WTC11 (cell line): ENCODE measurements at regions not wholly inside any gene's neighbourhood (a gene's known extent, or its start where the extent isn't known, plus 50 kb on each side); places are given as distances from the start of the nearest gene placed in this dataset.

Experiments
- CREB1 ChIP-seq: sonication (generic); formaldehyde crosslinking; IDR thresholded peaks from 2 replicates; pipeline ENCODE4 v1.8.0; 2023; ENCODE audit warnings: mild to moderate bottlenecking, missing genetic modification reagents
- ELF4 ChIP-seq: sonication (generic); formaldehyde crosslinking; IDR thresholded peaks from 2 replicates; pipeline ENCODE4 v1.8.1; 2022; ENCODE audit warnings: low read depth, mild to moderate bottlenecking, moderate library complexity, missing genetic modification reagents
- FOXJ3 ChIP-seq: sonication (generic); formaldehyde crosslinking; IDR thresholded peaks from 2 replicates; pipeline ENCODE4 v1.9.0; 2021; ENCODE audit warnings: missing genetic modification reagents, mild to moderate bottlenecking, borderline replicate concordance
- JUN ChIP-seq: sonication (generic); formaldehyde crosslinking; IDR thresholded peaks from 2 replicates; pipeline ENCODE4 v1.8.0; 2023; ENCODE audit warnings: mild to moderate bottlenecking, missing genetic modification reagents
- SP1 ChIP-seq: sonication (generic); formaldehyde crosslinking; conservative IDR thresholded peaks from 2 replicates; pipeline ENCODE4 v1.8.1; 2022; ENCODE audit warnings: missing genetic modification reagents
- TCF7 ChIP-seq: sonication (generic); formaldehyde crosslinking; IDR thresholded peaks from 2 replicates; pipeline ENCODE4 v1.8.0; 2022; ENCODE audit warnings: mild to moderate bottlenecking, low read depth, missing genetic modification reagents, moderate library complexity
- TEAD4 ChIP-seq: sonication (generic); formaldehyde crosslinking; IDR thresholded peaks from 2 replicates; pipeline ENCODE4 v1.8.0; 2022; ENCODE audit warnings: mild to moderate bottlenecking, missing genetic modification reagents
- ZNF232 ChIP-seq: sonication (generic); formaldehyde crosslinking; IDR thresholded peaks from 2 replicates; pipeline ENCODE4 v1.8.0; 2022; ENCODE audit warnings: mild to moderate bottlenecking, missing genetic modification reagents
- ZNF423 ChIP-seq: fragments of 250-450 bp; sonication (Bioruptor Pico); IDR thresholded peaks from 2 replicates; pipeline ENCODE4 v2.1.2; 2022; ENCODE audit warnings: mild to moderate bottlenecking, moderate library complexity

DNA sequence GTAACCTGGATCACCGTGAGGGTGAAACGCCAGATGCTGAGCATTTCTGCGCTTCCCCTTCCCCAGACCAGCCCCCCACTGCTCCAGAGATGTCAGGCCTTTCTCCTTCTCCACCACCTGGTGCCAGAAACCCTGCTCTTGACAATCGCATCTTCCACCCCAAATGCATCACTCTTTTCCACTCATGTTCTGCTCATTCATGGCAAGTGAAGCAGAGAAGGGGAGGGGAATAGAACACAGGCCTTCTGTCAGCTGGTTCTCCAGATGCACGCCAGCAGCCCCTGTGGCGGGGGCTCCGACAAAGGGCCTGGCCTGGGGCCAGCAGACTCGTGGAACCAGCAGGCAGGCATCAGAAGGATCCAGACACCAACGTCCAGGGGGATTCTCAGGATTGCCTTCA, 68.5 kb upstream of the SVIL start:
- TF ChIP-seq ZNF423 (no peak), JUN (CRISPR knock-in tag) (no peak), TEAD4 (CRISPR knock-in tag) (no peak), TCF7 (CRISPR knock-in tag) (no peak), ELF4 (CRISPR knock-in tag) (no peak), ZNF232 (no peak), CREB1 (CRISPR knock-in tag) (no peak), FOXJ3 (no peak), SP1 (CRISPR knock-in tag) (no peak)
